ENCODE measurements at regions not wholly inside any gene's neighbourhood (a gene's known extent, or its start where the extent isn't known, plus 50 kb on each side); places are given as distances from the start of the nearest gene placed in this dataset.

GRCh38 chr11:15748741-15749140 is 607.6 kb downstream of the SOX6 start:
- no peak overlapping the region for H3K27ac ChIP-seq
- TF ChIP-seq ZFX (IDR thresholded peaks at IDR 0.05) = no peak
- no peak for TF ChIP-seq CTCF (conservative IDR thresholded peaks at IDR 0.05)

DNA sequence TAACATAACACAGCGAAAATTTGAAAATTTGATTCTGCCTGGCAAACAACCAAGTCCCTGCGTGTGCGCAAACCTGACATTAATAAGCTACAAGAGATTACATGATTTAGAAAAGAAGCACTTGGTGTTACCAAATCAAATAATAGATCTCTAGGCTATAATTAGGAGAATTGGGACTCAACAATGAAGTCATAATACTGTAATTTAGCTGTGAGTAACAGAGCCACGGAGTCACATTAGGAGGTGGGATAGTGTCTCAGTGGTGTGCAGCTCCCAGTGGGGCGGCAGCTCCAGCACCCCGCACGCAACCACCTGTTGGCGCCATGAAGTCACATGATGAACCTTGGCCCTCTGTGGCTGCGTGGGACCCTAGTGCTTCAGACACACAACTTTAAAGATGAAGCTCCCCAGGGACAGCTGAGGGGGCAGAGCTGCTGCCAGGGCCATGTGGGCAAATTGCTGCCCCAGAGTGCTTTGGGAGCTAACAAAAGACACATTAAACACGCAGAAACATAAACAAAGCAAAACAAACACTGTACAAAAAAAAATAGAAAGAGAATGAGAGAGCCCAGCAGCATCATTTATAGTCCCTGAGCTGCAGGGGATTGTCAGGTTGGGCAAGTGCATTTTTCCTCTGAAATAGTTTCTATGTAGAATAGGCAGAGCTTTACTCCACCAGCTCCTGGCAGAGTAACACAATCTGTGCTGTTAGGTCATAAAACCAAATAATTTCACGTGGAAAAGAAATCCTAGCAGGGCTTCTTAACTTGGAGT is 605.6 kb downstream of the SOX6 start:
- H3K27ac ChIP-seq = no peak overlapping the region
- TF ChIP-seq ZFX (IDR thresholded peaks at IDR 0.05) (no peak), CTCF (conservative IDR thresholded peaks at IDR 0.05) (no peak)

GRCh38 chr11:15754221-15754620 is 602.1 kb downstream of the SOX6 start:
- no peak for TF ChIP-seq ZFX (IDR thresholded peaks at IDR 0.05)
- no peak for TF ChIP-seq CTCF (conservative IDR thresholded peaks at IDR 0.05)
- H3K27ac ChIP-seq = no peak overlapping the region

GRCh38 chr11:15757048-15757698 is 599.2 kb downstream of the SOX6 start:
- no peak overlapping the region for H3K27ac ChIP-seq
- TF ChIP-seq CTCF (conservative IDR thresholded peaks at IDR 0.05) (no peak), ZFX (IDR thresholded peaks at IDR 0.05) (no peak)

- TF ChIP-seq ZFX (IDR thresholded peaks at IDR 0.05) (no peak), CTCF (conservative IDR thresholded peaks at IDR 0.05) (no peak)
- H3K27ac ChIP-seq = no peak overlapping the region
Measured at GRCh38 chr11:15758857-15759465, 597.4 kb downstream of the SOX6 start.

DNA sequence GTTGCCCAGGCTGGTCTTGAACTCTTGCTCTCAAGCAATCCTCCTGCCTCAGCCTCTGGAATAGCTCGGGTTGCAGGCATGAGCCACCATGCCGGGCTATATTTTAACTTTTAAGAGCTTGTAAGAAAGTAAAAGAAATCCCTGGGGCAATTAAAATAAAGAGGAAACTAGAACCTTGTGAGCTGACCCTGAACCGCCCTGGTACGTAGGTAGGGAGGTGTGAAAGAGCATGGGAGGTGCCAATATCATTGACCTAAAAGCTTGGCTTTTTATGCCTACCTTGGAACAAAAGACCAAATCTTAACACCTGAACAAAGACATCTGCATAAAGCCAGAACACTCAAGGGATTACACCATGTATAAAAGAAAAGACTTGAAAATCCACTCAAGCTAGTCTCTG is 595.1 kb downstream of the SOX6 start:
- no peak for TF ChIP-seq CTCF (conservative IDR thresholded peaks at IDR 0.05)
- TF ChIP-seq ZFX (IDR thresholded peaks at IDR 0.05) = no peak
- no peak overlapping the region for H3K27ac ChIP-seq

DNA sequence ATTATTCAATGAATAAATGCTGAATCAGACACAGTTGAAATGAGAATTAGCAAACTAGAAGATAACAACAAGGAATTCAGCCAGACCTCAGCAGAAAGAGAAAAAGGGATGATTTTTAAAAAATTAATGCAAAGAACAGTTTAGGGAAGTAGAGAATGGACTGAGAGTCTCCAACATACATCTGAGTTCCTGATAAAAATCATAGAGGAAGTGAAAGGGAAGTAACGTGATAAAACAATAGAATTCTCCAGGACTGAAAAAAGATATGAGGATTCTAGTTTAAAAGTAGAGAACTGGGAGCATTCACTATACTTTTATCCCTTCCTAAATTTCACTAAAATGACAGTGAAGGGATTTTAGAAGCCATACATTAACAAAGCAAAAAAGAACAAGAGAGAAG is 592.0 kb downstream of the SOX6 start:
- TF ChIP-seq CTCF (conservative IDR thresholded peaks at IDR 0.05) (no peak), ZFX (IDR thresholded peaks at IDR 0.05) (no peak)

More for the DNA sequence above, 592.0 kb downstream of the SOX6 start:
- no peak overlapping the region for H3K27ac ChIP-seq
